GM12872 (cell line): ENCODE measurements at regions not wholly inside any gene's neighbourhood (a gene's known extent, or its start where the extent isn't known, plus 50 kb on each side); places are given as distances from the start of the nearest gene placed in this dataset.

ENCODE experiments used
- CTCF ChIP-seq: IDR thresholded peaks from 3 replicates; pipeline ENCODE4 v1.5.1; 2011; ENCODE audit warnings: low read depth, mild to moderate bottlenecking, low read length, moderate library complexity; ENCODE audit not compliant: insufficient read depth

- TF ChIP-seq CTCF = no peak
These were observed 525.8 kb upstream of the FBXO33 start for GRCh38 chr14:39957987-39958386.

GRCh38 chr14:39957290-39957689, 525.1 kb upstream of the FBXO33 start:
- TF ChIP-seq CTCF = no peak

GRCh38 chr14:39956372-39956771, 524.1 kb upstream of the FBXO33 start:
- peak; percentile 17; the same call in 1 of the 3 replicates for TF ChIP-seq CTCF

GRCh38 chr14:39948235-39948634, 516.0 kb upstream of the FBXO33 start:
- TF ChIP-seq CTCF = no peak

- no peak for TF ChIP-seq CTCF
These were observed 514.6 kb upstream of the FBXO33 start for GRCh38 chr14:39946807-39947206.

- TF ChIP-seq CTCF = no peak
These were observed 506.8 kb upstream of the FBXO33 start for GRCh38 chr14:39939023-39939422.

GRCh38 chr14:39912192-39913100, 480.2 kb upstream of the FBXO33 start:
- TF ChIP-seq CTCF = no peak
